WTC11 (cell line): ENCODE measurements at regions not wholly inside any gene's neighbourhood (a gene's known extent, or its start where the extent isn't known, plus 50 kb on each side); places are given as distances from the start of the nearest gene placed in this dataset.
A peak's percentile ranks its signal among the peaks of the same experiment; 100 is the strongest.

Source experiments
- ATAC-seq: fragments of 200-7000 bp; cut with Tn5 transposase; 2 replicates; pipeline ENCODE4 v1.10.0; 2021; ENCODE audit warnings: mild to moderate bottlenecking, moderate library complexity
- CTCF ChIA-PET: fragments of 300-600 bp; sonication (Branson Sonifier 250); formaldehyde crosslinking; loops from one replicate; lab custom pipeline; 2021; ENCODE audit warnings: antibody characterized with exemption; lab: Charles Lee
- POLR2A ChIA-PET: fragments of 350-600 bp; sonication (Branson Sonifier 250); formaldehyde crosslinking; loops from one replicate; lab custom pipeline; 2021; ENCODE audit warnings: antibody characterized with exemption; lab: Charles Lee
- DNase-seq: peaks from one replicate; pipeline ENCODE4 v3.0.0; 2021; ENCODE audit warnings: low spot score
- H3K27ac Mint-ChIP-seq: 2 replicates; pipeline ENCODE4 v1.8.0; 2021; ENCODE audit warnings: mixed read lengths
- H3K27me3 Mint-ChIP-seq: 2 replicates; pipeline ENCODE4 v1.8.0; 2021; ENCODE audit warnings: low read depth, mild to moderate bottlenecking, moderate library complexity, mixed read lengths
- H3K36me3 Mint-ChIP-seq: 2 replicates; pipeline ENCODE4 v1.8.0; 2021; ENCODE audit warnings: mixed read lengths
- H3K4me1 Mint-ChIP-seq: 2 replicates; pipeline ENCODE4 v1.8.0; 2022; ENCODE audit warnings: mixed read lengths
- H3K4me3 Mint-ChIP-seq: 2 replicates; pipeline ENCODE4 v1.8.0; 2021; ENCODE audit warnings: mild to moderate bottlenecking, moderate library complexity, mixed read lengths
- H3K9me3 Mint-ChIP-seq: 2 replicates; pipeline ENCODE4 v1.8.0; 2021; ENCODE audit warnings: mixed read lengths
- ATF1 ChIP-seq: sonication (generic); formaldehyde crosslinking; IDR thresholded peaks from 2 replicates; pipeline ENCODE4 v1.8.1; 2023; ENCODE audit warnings: mild to moderate bottlenecking, moderate library complexity, missing genetic modification reagents
- ERG ChIP-seq: fragments of 250-450 bp; sonication (Bioruptor Pico); IDR thresholded peaks from 2 replicates; pipeline ENCODE4 v1.8.0; 2021; ENCODE audit warnings: mild to moderate bottlenecking
- GRHL2 ChIP-seq: fragments of 250-450 bp; sonication (Bioruptor Pico); IDR thresholded peaks from 2 replicates; pipeline ENCODE4 v1.8.0; 2022; ENCODE audit warnings: mild to moderate bottlenecking, moderate library complexity; ENCODE audit not compliant: insufficient replicate concordance, severe bottlenecking
- HMGXB4 ChIP-seq: sonication (generic); formaldehyde crosslinking; IDR thresholded peaks from 2 replicates; pipeline ENCODE4 v1.8.1; 2023; ENCODE audit warnings: mild to moderate bottlenecking, moderate library complexity, missing genetic modification reagents
- NFE2L1 ChIP-seq: sonication (generic); formaldehyde crosslinking; IDR thresholded peaks from 2 replicates; pipeline ENCODE4 v1.8.1; 2023; ENCODE audit warnings: missing genetic modification reagents
- OVOL2 ChIP-seq: fragments of 250-450 bp; sonication (Bioruptor Pico); IDR thresholded peaks from 2 replicates; pipeline ENCODE4 v1.9.0; 2021; ENCODE audit warnings: mild to moderate bottlenecking, borderline replicate concordance
- TEAD4 ChIP-seq: sonication (generic); formaldehyde crosslinking; IDR thresholded peaks from 2 replicates; pipeline ENCODE4 v1.8.0; 2022; ENCODE audit warnings: mild to moderate bottlenecking, missing genetic modification reagents
- USF2 ChIP-seq: sonication (generic); formaldehyde crosslinking; IDR thresholded peaks from 2 replicates; pipeline ENCODE4 v1.8.1; 2023; ENCODE audit warnings: mild to moderate bottlenecking, missing genetic modification reagents, moderate library complexity
- ZNF121 ChIP-seq: sonication (generic); formaldehyde crosslinking; IDR thresholded peaks from 2 replicates; pipeline ENCODE4 v1.8.0; 2023; ENCODE audit warnings: missing genetic modification reagents
- ZNF138 ChIP-seq: sonication (generic); formaldehyde crosslinking; conservative IDR thresholded peaks from 2 replicates; pipeline ENCODE4 v1.8.1; 2022; ENCODE audit warnings: mild to moderate bottlenecking, moderate library complexity, missing genetic modification reagents
- ZNF219 ChIP-seq: sonication (generic); formaldehyde crosslinking; IDR thresholded peaks from 2 replicates; pipeline ENCODE4 v1.8.0; 2023; ENCODE audit warnings: missing genetic modification reagents, mild to moderate bottlenecking, borderline replicate concordance
- ZNF263 ChIP-seq: sonication (generic); formaldehyde crosslinking; IDR thresholded peaks from 2 replicates; pipeline ENCODE4 v1.8.1; 2022; ENCODE audit warnings: low read depth, mild to moderate bottlenecking, moderate library complexity, missing genetic modification reagents
- ZNF396 ChIP-seq: fragments of 250-450 bp; sonication (Bioruptor Pico); IDR thresholded peaks from 2 replicates; pipeline ENCODE4 v1.8.0; 2021; ENCODE audit warnings: mild to moderate bottlenecking, moderate library complexity, borderline replicate concordance
- ZNF532 ChIP-seq: fragments of 250-450 bp; sonication (Bioruptor Pico); IDR thresholded peaks from 2 replicates; pipeline ENCODE4 v1.9.0; 2021; ENCODE audit warnings: mild to moderate bottlenecking, borderline replicate concordance

- Mint-ChIP-seq H3K27me3 (no peaks in the 10 kb centered on the region), H3K4me3 (no peak overlapping the region), H3K36me3 (peaks cover 5% of the 10 kb centered on the region; the same call in 1 of the 2 replicates), H3K27ac (peak overlapping the region; percentile 67), H3K4me1 (peaks cover 19% of the 10 kb centered on the region), H3K9me3 (peaks cover 14% of the 10 kb centered on the region)
- CTCF ChIA-PET, result no interaction called here
- peak; percentile 70 for ATAC-seq
- DNase-seq, result no peak
- TF ChIP-seq TEAD4 (CRISPR knock-in tag) (no peak), USF2 (CRISPR knock-in tag) (peak; percentile 25; the same call in 1 of the 2 replicates)
- POLR2A ChIA-PET, result no interaction called here
Observed at GRCh38 chr4:136505020-136505419, 1027.3 kb downstream of the PCDH18 start.

- no peak overlapping the region for H3K27ac Mint-ChIP-seq
Observed at GRCh38 chr4:136495851-136496250, 1036.4 kb downstream of the PCDH18 start.

More at GRCh38 chr4:136495851-136496250, 1036.4 kb downstream of the PCDH18 start:
- Mint-ChIP-seq H3K27me3 (no peaks in the 10 kb centered on the region), H3K36me3 (no peaks in the 10 kb centered on the region), H3K4me1 (peaks cover 2% of the 10 kb centered on the region; the same call in 1 of the 2 replicates)
- ATAC-seq (no peak), DNase-seq (no peak)
- CTCF ChIA-PET, result no interaction called here
- TF ChIP-seq ERG (CRISPR knock-in tag), result no peak
- no peak for TF ChIP-seq ZNF121 (CRISPR knock-in tag)
- TF ChIP-seq GRHL2 (CRISPR knock-in tag), result no peak
- no peak for TF ChIP-seq ZNF532 (CRISPR knock-in tag)
- TF ChIP-seq HMGXB4, result no peak
- TF ChIP-seq NFE2L1 (CRISPR knock-in tag), result no peak
- no peak for TF ChIP-seq ZNF396 (CRISPR knock-in tag)
- TF ChIP-seq ZNF219, result no peak
- no peak for TF ChIP-seq ZNF263 (CRISPR knock-in tag)
- TF ChIP-seq ZNF138 (CRISPR knock-in tag), result no peak
- no peak for TF ChIP-seq ATF1 (CRISPR knock-in tag)
- TF ChIP-seq OVOL2 (CRISPR knock-in tag), result no peak
- TF ChIP-seq, all 79 proteins: peak for 0
- Mint-ChIP-seq H3K9me3 (no peaks in the 10 kb centered on the region), H3K4me3 (no peak overlapping the region)
- POLR2A ChIA-PET, result no interaction called here
